HCT116 (cell line): ENCODE measurements at regions not wholly inside any gene's neighbourhood (a gene's known extent, or its start where the extent isn't known, plus 50 kb on each side); places are given as distances from the start of the nearest gene placed in this dataset.

Experiments used
- CTCF ChIP-seq, 3 experiments: fragments of 200-600 bp in 1 of 3; sonication (generic) in 1 of 3; IDR thresholded peaks in 2 of 3; conservative IDR thresholded peaks in 1 of 3; 2 replicates each; pipeline ENCODE4 v1.5.1; 2012 to 2017; ENCODE audit warnings: low read depth in 2 of 3, low read length in 2 of 3, antibody characterized with exemption in 1 of 3, borderline replicate concordance in 1 of 3, control low read depth in 1 of 3, mild to moderate bottlenecking in 1 of 3, mixed read lengths in 1 of 3, mixed run types in 1 of 3, moderate library complexity in 1 of 3; ENCODE audit not compliant: insufficient read depth in 1 of 3
- TF ChIP-seq, protein P1 (sequence below): IDR thresholded peaks from 2 replicates; pipeline ENCODE4 v1.6.1; 2011; ENCODE audit warnings: mild to moderate bottlenecking, low read length, moderate library complexity; ENCODE audit not compliant: insufficient replicate concordance; ENCODE audit errors: extremely low read depth

GRCh38 chr5:165224366-165225045 lies 1719.1 kb downstream of the MAT2B start:
- no peak for TF ChIP-seq CTCF (IDR thresholded peaks at IDR 0.05 in 2 of 3, conservative IDR thresholded peaks at IDR 0.05 in 1 of 3; ENCODE audit: borderline replicate concordance in 1 of 3, insufficient read depth in 1 of 3, low read depth in 2 of 3, low read length in 2 of 3)
- TF ChIP-seq, protein P1, sequence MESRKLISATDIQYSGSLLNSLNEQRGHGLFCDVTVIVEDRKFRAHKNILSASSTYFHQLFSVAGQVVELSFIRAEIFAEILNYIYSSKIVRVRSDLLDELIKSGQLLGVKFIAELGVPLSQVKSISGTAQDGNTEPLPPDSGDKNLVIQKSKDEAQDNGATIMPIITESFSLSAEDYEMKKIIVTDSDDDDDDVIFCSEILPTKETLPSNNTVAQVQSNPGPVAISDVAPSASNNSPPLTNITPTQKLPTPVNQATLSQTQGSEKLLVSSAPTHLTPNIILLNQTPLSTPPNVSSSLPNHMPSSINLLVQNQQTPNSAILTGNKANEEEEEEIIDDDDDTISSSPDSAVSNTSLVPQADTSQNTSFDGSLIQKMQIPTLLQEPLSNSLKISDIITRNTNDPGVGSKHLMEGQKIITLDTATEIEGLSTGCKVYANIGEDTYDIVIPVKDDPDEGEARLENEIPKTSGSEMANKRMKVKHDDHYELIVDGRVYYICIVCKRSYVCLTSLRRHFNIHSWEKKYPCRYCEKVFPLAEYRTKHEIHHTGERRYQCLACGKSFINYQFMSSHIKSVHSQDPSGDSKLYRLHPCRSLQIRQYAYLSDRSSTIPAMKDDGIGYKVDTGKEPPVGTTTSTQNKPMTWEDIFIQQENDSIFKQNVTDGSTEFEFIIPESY, result no peak
